HUES48 (cell line): ENCODE measurements at regions not wholly inside any gene's neighbourhood (a gene's known extent, or its start where the extent isn't known, plus 50 kb on each side); places are given as distances from the start of the nearest gene placed in this dataset.

Experiments used
- H3K27ac ChIP-seq: one replicate; pipeline ENCODE4 v1.7.0; 2013; ENCODE audit warnings: low read depth, low read length, inconsistent platforms
- H3K27me3 ChIP-seq: 2 replicates; pipeline ENCODE4 v1.6.1; 2013; ENCODE audit warnings: mild to moderate bottlenecking, low read length; ENCODE audit not compliant: control insufficient read depth, insufficient read depth
- H3K36me3 ChIP-seq: 2 replicates; pipeline ENCODE4 v1.6.1; 2013; ENCODE audit warnings: low read length; ENCODE audit not compliant: control insufficient read depth, insufficient read depth
- H3K4me1 ChIP-seq: 2 replicates; pipeline ENCODE4 v1.6.1; 2013; ENCODE audit warnings: mild to moderate bottlenecking, low read length; ENCODE audit not compliant: control insufficient read depth, insufficient read depth
- H3K4me3 ChIP-seq: 2 replicates; pipeline ENCODE4 v1.5.1; 2013; ENCODE audit warnings: mild to moderate bottlenecking, low read depth, low read length
- H3K9ac ChIP-seq: 2 replicates; pipeline ENCODE4 v1.6.1; 2013; ENCODE audit warnings: mild to moderate bottlenecking, low read depth, low read length, moderate library complexity
- H3K9me3 ChIP-seq: 2 replicates; pipeline ENCODE4 v1.6.1; 2013; ENCODE audit warnings: low read length; ENCODE audit not compliant: control insufficient read depth, insufficient read depth

GRCh38 chr9:30744871-30745270 is 1639.6 kb upstream of the ACO1 start:
- H3K27me3 ChIP-seq, result no peaks in the 10 kb centered on the region
- no peaks in the 10 kb centered on the region for H3K9me3 ChIP-seq
- no peak overlapping the region for H3K4me3 ChIP-seq
- H3K4me1 ChIP-seq, result peaks cover 9% of the 10 kb centered on the region
- H3K9ac ChIP-seq, result no peak overlapping the region
- no peak overlapping the region for H3K27ac ChIP-seq
- no peaks in the 10 kb centered on the region for H3K36me3 ChIP-seq

- no peaks in the 10 kb centered on the region for H3K36me3 ChIP-seq
- H3K4me3 ChIP-seq, result no peak overlapping the region
- H3K9me3 ChIP-seq, result no peaks in the 10 kb centered on the region
- H3K27me3 ChIP-seq, result no peaks in the 10 kb centered on the region
- H3K27ac ChIP-seq, result no peak overlapping the region
- no peak overlapping the region for H3K9ac ChIP-seq
- peaks cover 9% of the 10 kb centered on the region for H3K4me1 ChIP-seq
Measured at GRCh38 chr9:30746589-30746988, 1637.9 kb upstream of the ACO1 start.

GRCh38 chr9:30757723-30758122 is 1626.7 kb upstream of the ACO1 start:
- Histone ChIP-seq H3K9me3 (peaks cover 13% of the 10 kb centered on the region), H3K9ac (no peak overlapping the region), H3K27me3 (no peaks in the 10 kb centered on the region), H3K36me3 (no peaks in the 10 kb centered on the region), H3K4me3 (no peak overlapping the region), H3K27ac (no peak overlapping the region), H3K4me1 (peaks cover 21% of the 10 kb centered on the region)

- no peak overlapping the region for H3K4me3 ChIP-seq
- peaks cover 23% of the 10 kb centered on the region for H3K4me1 ChIP-seq
- H3K27ac ChIP-seq, result no peak overlapping the region
Measured at GRCh38 chr9:30758726-30759446, 1625.6 kb upstream of the ACO1 start.

GRCh38 chr9:30765318-30765717 is 1619.1 kb upstream of the ACO1 start:
- Histone ChIP-seq H3K27ac (no peak overlapping the region), H3K36me3 (no peaks in the 10 kb centered on the region), H3K9ac (no peak overlapping the region), H3K27me3 (no peaks in the 10 kb centered on the region), H3K9me3 (no peaks in the 10 kb centered on the region), H3K4me1 (peaks cover 13% of the 10 kb centered on the region), H3K4me3 (no peak overlapping the region)

More at GRCh38 chr9:30758726-30759446, 1625.6 kb upstream of the ACO1 start:
- H3K9ac ChIP-seq, result no peak overlapping the region
- H3K9me3 ChIP-seq, result peaks cover 13% of the 10 kb centered on the region
- no peaks in the 10 kb centered on the region for H3K36me3 ChIP-seq
- no peaks in the 10 kb centered on the region for H3K27me3 ChIP-seq

GRCh38 chr9:30771163-30771708 is 1613.2 kb upstream of the ACO1 start:
- Histone ChIP-seq H3K9me3 (no peaks in the 10 kb centered on the region), H3K36me3 (no peaks in the 10 kb centered on the region), H3K4me3 (no peak overlapping the region), H3K27me3 (no peaks in the 10 kb centered on the region), H3K9ac (no peak overlapping the region), H3K4me1 (no peaks in the 10 kb centered on the region), H3K27ac (no peak overlapping the region)

- no peaks in the 10 kb centered on the region for H3K27me3 ChIP-seq
- no peaks in the 10 kb centered on the region for H3K9me3 ChIP-seq
- H3K9ac ChIP-seq, result no peak overlapping the region
- H3K36me3 ChIP-seq, result no peaks in the 10 kb centered on the region
- H3K4me3 ChIP-seq, result no peak overlapping the region
- H3K4me1 ChIP-seq, result no peaks in the 10 kb centered on the region
- H3K27ac ChIP-seq, result no peak overlapping the region
Measured at GRCh38 chr9:30771760-30772159, 1612.7 kb upstream of the ACO1 start.

- H3K4me1 ChIP-seq, result no peaks in the 10 kb centered on the region
- H3K4me3 ChIP-seq, result no peak overlapping the region
- no peak overlapping the region for H3K9ac ChIP-seq
- H3K27me3 ChIP-seq, result no peaks in the 10 kb centered on the region
- no peak overlapping the region for H3K27ac ChIP-seq
- no peaks in the 10 kb centered on the region for H3K9me3 ChIP-seq
- no peaks in the 10 kb centered on the region for H3K36me3 ChIP-seq
Measured at GRCh38 chr9:30773427-30773826, 1611.0 kb upstream of the ACO1 start.

GRCh38 chr9:30774326-30774725 is 1610.1 kb upstream of the ACO1 start:
- Histone ChIP-seq H3K9ac (no peak overlapping the region), H3K4me1 (no peaks in the 10 kb centered on the region), H3K4me3 (no peak overlapping the region), H3K27ac (no peak overlapping the region), H3K36me3 (no peaks in the 10 kb centered on the region), H3K9me3 (no peaks in the 10 kb centered on the region), H3K27me3 (no peaks in the 10 kb centered on the region)

GRCh38 chr9:30775236-30775635 is 1609.2 kb upstream of the ACO1 start:
- Histone ChIP-seq H3K27ac (no peak overlapping the region), H3K4me3 (no peak overlapping the region), H3K9me3 (no peaks in the 10 kb centered on the region), H3K36me3 (no peaks in the 10 kb centered on the region), H3K27me3 (no peaks in the 10 kb centered on the region), H3K4me1 (no peaks in the 10 kb centered on the region), H3K9ac (no peak overlapping the region)

- no peaks in the 10 kb centered on the region for H3K27me3 ChIP-seq
- no peak overlapping the region for H3K9ac ChIP-seq
- no peaks in the 10 kb centered on the region for H3K36me3 ChIP-seq
- H3K27ac ChIP-seq, result no peak overlapping the region
- H3K4me1 ChIP-seq, result peaks cover 19% of the 10 kb centered on the region
- no peak overlapping the region for H3K4me3 ChIP-seq
- no peaks in the 10 kb centered on the region for H3K9me3 ChIP-seq
Measured at GRCh38 chr9:30796764-30797163, 1587.7 kb upstream of the ACO1 start.
